GM23338 (cell line): ENCODE measurements at regions not wholly inside any gene's neighbourhood (a gene's known extent, or its start where the extent isn't known, plus 50 kb on each side); places are given as distances from the start of the nearest gene placed in this dataset.

Source experiments
- CREB1 ChIP-seq: fragments of 250-450 bp; sonication (Bioruptor Pico); IDR thresholded peaks from 2 replicates; pipeline ENCODE4 v1.5.0; 2020; ENCODE audit warnings: low read depth, mild to moderate bottlenecking, moderate library complexity
- EZH2 ChIP-seq: fragments of 200-600 bp; sonication (generic); IDR thresholded peaks from one replicate; pipeline ENCODE4 v1.8.0; 2017; ENCODE audit warnings: antibody characterized with exemption, mild to moderate bottlenecking, low read depth; ENCODE audit not compliant: unreplicated experiment
- EZH2phosphoT487 ChIP-seq: fragments of 200-600 bp; sonication (generic); IDR thresholded peaks from one replicate; pipeline ENCODE4 v1.8.1; 2018; ENCODE audit warnings: antibody characterized with exemption; ENCODE audit not compliant: unreplicated experiment
- JUNB ChIP-seq: IDR thresholded peaks from one replicate; pipeline ENCODE4 v1.6.1; 2016; ENCODE audit warnings: antibody characterized with exemption; ENCODE audit not compliant: unreplicated experiment
- NANOG ChIP-seq: IDR thresholded peaks from 2 replicates; pipeline ENCODE4 v1.6.1; 2016; ENCODE audit warnings: antibody characterized with exemption, borderline replicate concordance
- POLR2AphosphoS5 ChIP-seq: IDR thresholded peaks from 2 replicates; pipeline ENCODE4 v1.6.1; 2016; ENCODE audit warnings: antibody characterized with exemption, low read depth
- REST ChIP-seq: IDR thresholded peaks from one replicate; pipeline ENCODE4 v1.6.1; 2018; ENCODE audit warnings: antibody characterized with exemption; ENCODE audit not compliant: unreplicated experiment
- STAT1 ChIP-seq: IDR thresholded peaks from one replicate; pipeline ENCODE4 v1.6.1; 2016; ENCODE audit warnings: antibody characterized with exemption; ENCODE audit not compliant: unreplicated experiment
- ZNF114 ChIP-seq: fragments of 250-450 bp; sonication (Bioruptor Pico); IDR thresholded peaks from 2 replicates; pipeline ENCODE4 v1.5.0; 2020; ENCODE audit warnings: mild to moderate bottlenecking, moderate library complexity
- ZNF331 ChIP-seq: fragments of 250-450 bp; sonication (Bioruptor Pico); IDR thresholded peaks from 2 replicates; pipeline ENCODE4 v1.5.0; 2020; ENCODE audit warnings: low read depth, mild to moderate bottlenecking, moderate library complexity
- TF ChIP-seq, protein P1 (sequence below), 2 experiments: fragments of 200-600 bp in 1 of 2; sonication (generic) in 1 of 2; conservative IDR thresholded peaks; 2 replicates each; pipeline versions ENCODE4 v1.5.1 to v1.6.1; 2016 to 2017; ENCODE audit warnings: antibody characterized with exemption in 2 of 2, low read depth in 2 of 2, mild to moderate bottlenecking in 2 of 2, moderate library complexity in 1 of 2

DNA sequence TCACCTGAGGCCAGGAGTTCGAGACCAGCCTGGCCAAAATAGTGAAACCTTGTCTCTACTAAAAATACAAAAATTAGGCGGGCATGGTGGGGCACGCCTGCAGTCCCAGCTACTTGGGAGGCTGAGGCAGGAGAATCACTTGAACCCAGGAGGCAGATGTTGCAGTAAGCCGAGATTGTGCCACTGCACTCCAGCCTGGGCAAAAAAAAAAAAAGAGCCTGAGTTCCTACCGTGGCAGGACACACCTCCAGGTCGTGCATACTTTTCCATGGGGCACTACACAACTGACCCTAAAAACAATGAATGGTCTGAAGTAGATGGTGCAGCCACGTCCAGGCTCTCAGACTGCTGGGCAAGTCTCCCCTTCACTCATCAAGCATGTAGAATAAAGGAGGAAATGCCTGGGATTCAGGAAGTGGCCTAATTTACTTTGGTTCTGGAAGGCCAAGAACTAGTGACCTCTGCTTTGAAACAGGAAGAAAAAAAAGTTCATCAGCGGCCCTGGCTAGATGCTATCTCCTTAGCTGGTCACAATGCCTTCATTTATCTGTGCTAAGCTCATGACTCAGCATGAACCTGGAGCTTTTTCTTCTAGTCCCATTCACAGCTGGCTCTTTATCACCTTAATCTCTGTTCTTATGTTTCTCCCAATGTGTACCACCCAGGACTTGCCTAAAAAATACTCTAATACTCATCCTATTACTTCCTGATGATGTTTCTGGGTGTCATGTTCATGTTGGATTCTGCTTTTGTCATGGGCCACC, 55.8 kb upstream of the OR6J1 start:
- TF ChIP-seq, protein P1, sequence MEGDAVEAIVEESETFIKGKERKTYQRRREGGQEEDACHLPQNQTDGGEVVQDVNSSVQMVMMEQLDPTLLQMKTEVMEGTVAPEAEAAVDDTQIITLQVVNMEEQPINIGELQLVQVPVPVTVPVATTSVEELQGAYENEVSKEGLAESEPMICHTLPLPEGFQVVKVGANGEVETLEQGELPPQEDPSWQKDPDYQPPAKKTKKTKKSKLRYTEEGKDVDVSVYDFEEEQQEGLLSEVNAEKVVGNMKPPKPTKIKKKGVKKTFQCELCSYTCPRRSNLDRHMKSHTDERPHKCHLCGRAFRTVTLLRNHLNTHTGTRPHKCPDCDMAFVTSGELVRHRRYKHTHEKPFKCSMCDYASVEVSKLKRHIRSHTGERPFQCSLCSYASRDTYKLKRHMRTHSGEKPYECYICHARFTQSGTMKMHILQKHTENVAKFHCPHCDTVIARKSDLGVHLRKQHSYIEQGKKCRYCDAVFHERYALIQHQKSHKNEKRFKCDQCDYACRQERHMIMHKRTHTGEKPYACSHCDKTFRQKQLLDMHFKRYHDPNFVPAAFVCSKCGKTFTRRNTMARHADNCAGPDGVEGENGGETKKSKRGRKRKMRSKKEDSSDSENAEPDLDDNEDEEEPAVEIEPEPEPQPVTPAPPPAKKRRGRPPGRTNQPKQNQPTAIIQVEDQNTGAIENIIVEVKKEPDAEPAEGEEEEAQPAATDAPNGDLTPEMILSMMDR (conservative IDR thresholded peaks at IDR 0.05; ENCODE audit: low read depth in 2 of 2): no peak
- TF ChIP-seq EZH2 (no peak), REST (no peak), POLR2AphosphoS5 (no peak), EZH2phosphoT487 (no peak), STAT1 (no peak), ZNF114 (CRISPR knock-in tag) (no peak), JUNB (no peak), CREB1 (CRISPR knock-in tag) (no peak), ZNF331 (CRISPR knock-in tag) (no peak), NANOG (no peak)
